GM12878 (cell line): ENCODE measurements at regions not wholly inside any gene's neighbourhood (a gene's known extent, or its start where the extent isn't known, plus 50 kb on each side); places are given as distances from the start of the nearest gene placed in this dataset.

Experiments
- ATAC-seq: fragments of 200-7000 bp; cut with Tn5 transposase; 3 replicates; pipeline ENCODE4 v1.9.1; 2020; ENCODE audit warnings: mild to moderate bottlenecking, moderate library complexity
- BruUV-seq: library from RNA; stranded (reverse); fragments of 400-500 nt; replicated peaks from 2 replicates; lab custom pipeline; 2021; lab: Mats Ljungman, UMichigan
- CTCF ChIA-PET: fragments of 300-600 bp; sonication (Branson Sonifier 250); formaldehyde crosslinking; extraction: SDS; loops from one replicate; lab custom pipeline; 2021; ENCODE audit warnings: inconsistent platforms; lab: Yijun Ruan, JAX
- POLR2A ChIA-PET: fragments of 350-600 bp; formaldehyde crosslinking; extraction: SDS; loops from one replicate; lab custom pipeline; 2021; ENCODE audit warnings: inconsistent platforms; lab: Charles Lee
- RAD21 ChIA-PET: fragments of 300-600 bp; sonication (Branson Sonifier 250); formaldehyde crosslinking; loops from one replicate; lab custom pipeline; 2023; ENCODE audit warnings: antibody characterized with exemption; ENCODE audit not compliant: unreplicated experiment; lab: Charles Lee
- SMC1A ChIA-PET: fragments of 300-600 bp; sonication (Branson Sonifier 250); formaldehyde crosslinking; loops from one replicate; lab custom pipeline; 2023; ENCODE audit not compliant: unreplicated experiment, uncharacterized antibody; lab: Charles Lee
- DNase-seq: peaks from one replicate; pipeline ENCODE4 v3.0.0-alpha.2; 2011; ENCODE audit warnings: low read depth, low spot score
- FAIRE-seq: peaks from 3 replicates; lab custom pipeline; 2011; peaks lifted over from hg19 to GRCh38; lab: Jason Lieb, UNC
- H2AFZ ChIP-seq: 2 replicates; pipeline ENCODE4 v1.6.0; 2011; ENCODE audit warnings: low read depth, low read length, control low read depth; ENCODE audit not compliant: control insufficient read depth
- H3K27ac ChIP-seq: 2 replicates; pipeline ENCODE4 v1.5.1; 2011; ENCODE audit warnings: control low read depth; ENCODE audit not compliant: control insufficient read depth, insufficient read depth
- H3K27me3 ChIP-seq, 2 experiments: replicated peaks in 1 of 2; 2 replicates each; pipeline versions ENCODE4 v1.6.0 to v1.6.1; 2011; ENCODE audit warnings: low read length in 1 of 2; ENCODE audit not compliant: control insufficient read depth in 2 of 2, insufficient read depth in 2 of 2
- H3K36me3 ChIP-seq, 2 experiments: 2 replicates each; pipeline ENCODE4 v1.5.1; 2011; ENCODE audit warnings: low read length in 1 of 2; ENCODE audit not compliant: control insufficient read depth in 2 of 2, insufficient read depth in 2 of 2
- H3K4me1 ChIP-seq: 2 replicates; pipeline ENCODE4 v1.6.1; 2011; ENCODE audit warnings: mild to moderate bottlenecking, low read length, moderate library complexity, mixed read lengths; ENCODE audit not compliant: control insufficient read depth, insufficient read depth
- H3K4me2 ChIP-seq: 2 replicates; pipeline ENCODE4 v1.6.0; 2011; ENCODE audit warnings: control low read depth; ENCODE audit not compliant: control insufficient read depth, insufficient read depth
- H3K4me3 ChIP-seq: fragments of 200-600 bp; sonication (generic); 2 replicates; pipeline ENCODE4 v1.5.1; 2016
- H3K79me2 ChIP-seq: 2 replicates; pipeline ENCODE4 v1.6.0; 2011; ENCODE audit warnings: low read length; ENCODE audit not compliant: control insufficient read depth, insufficient read depth
- H3K9ac ChIP-seq: 2 replicates; pipeline ENCODE4 v1.8.0; 2011; ENCODE audit warnings: low read length, control low read depth, mixed read lengths; ENCODE audit not compliant: control insufficient read depth, insufficient read depth
- H3K9me3 ChIP-seq: replicated peaks from 3 replicates; pipeline ENCODE4 v1.5.1; 2011; ENCODE audit warnings: mild to moderate bottlenecking, low read length; ENCODE audit not compliant: control insufficient read depth, insufficient read depth
- H4K20me1 ChIP-seq: 2 replicates; pipeline ENCODE4 v1.6.0; 2011; ENCODE audit not compliant: control insufficient read depth, insufficient read depth
- BRCA1 ChIP-seq: IDR thresholded peaks from 2 replicates; pipeline ENCODE4 v1.6.1; 2011; ENCODE audit warnings: low read depth, low read length, improper control_type of control experiment
- DPF2 ChIP-seq: fragments of 450-650 bp; IDR thresholded peaks from 2 replicates; pipeline ENCODE4 v1.6.1; 2017; ENCODE audit warnings: mild to moderate bottlenecking
- ESRRA ChIP-seq: IDR thresholded peaks from 2 replicates; pipeline ENCODE4 v1.6.1; 2012; ENCODE audit warnings: mild to moderate bottlenecking, low read length, improper control_type of control experiment
- KAT2A ChIP-seq: conservative IDR thresholded peaks from 2 replicates; pipeline ENCODE4 v1.6.1; 2011; ENCODE audit warnings: low read depth, low read length; ENCODE audit not compliant: control insufficient read depth
- NFYA ChIP-seq: IDR thresholded peaks from 2 replicates; pipeline ENCODE4 v1.6.1; 2011; ENCODE audit warnings: low read depth, mild to moderate bottlenecking, low read length, improper control_type of control experiment, borderline replicate concordance
- NRF1 ChIP-seq: conservative IDR thresholded peaks from 2 replicates; pipeline ENCODE4 v1.6.1; 2011; ENCODE audit warnings: mild to moderate bottlenecking, low read depth, low read length, improper control_type of control experiment
- RBBP5 ChIP-seq: fragments of 200-600 bp; sonication (generic); conservative IDR thresholded peaks from 2 replicates; pipeline ENCODE4 v1.6.1; 2016
- RELA ChIP-seq: fragments of 450-650 bp; IDR thresholded peaks from 2 replicates; pipeline ENCODE4 v1.8.0; 2014; ENCODE audit warnings: borderline replicate concordance; ENCODE audit not compliant: partially characterized antibody
- SMAD5 ChIP-seq: IDR thresholded peaks from 2 replicates; pipeline ENCODE4 v1.6.1; 2016; ENCODE audit warnings: antibody characterized with exemption, low read depth
- TAF1 ChIP-seq: IDR thresholded peaks from 2 replicates; pipeline ENCODE4 v1.6.1; 2011; ENCODE audit warnings: mild to moderate bottlenecking, low read depth, low read length, borderline replicate concordance
- TCF12 ChIP-seq: IDR thresholded peaks from 2 replicates; pipeline ENCODE4 v1.6.1; 2011; ENCODE audit warnings: low read depth, mild to moderate bottlenecking, low read length
- ZNF622 ChIP-seq: fragments of 450-650 bp; IDR thresholded peaks from 2 replicates; pipeline ENCODE4 v1.6.1; 2017; ENCODE audit warnings: mild to moderate bottlenecking, inconsistent platforms
- ZZZ3 ChIP-seq: IDR thresholded peaks from 2 replicates; pipeline ENCODE4 v1.6.1; 2011; ENCODE audit warnings: low read depth; ENCODE audit not compliant: control insufficient read depth, insufficient read length
- WGBS: methylation state at CpG from one replicate; pipeline ENCODE4 v1.1.6; 2016; ENCODE audit warnings: low lambda C conversion rate; ENCODE audit not compliant: insufficient replicate concordance, insufficient coverage; ENCODE audit errors: missing lambda C conversion rate; 5-methylcytosine and 5-hydroxymethylcytosine counted together
- in situ Hi-C: fragments of 300-500 bp; cut with MboI; formaldehyde crosslinking; loops from 9 replicates; pipeline ENCODE4 v1.14.3; 2018; ENCODE audit warnings: mixed read lengths
- intact Hi-C: fragments of 100-400 bp; cut with micrococcal nuclease; formaldehyde crosslinking; loops from one replicate; pipeline ENCODE4 v1.14.2; 2022; ENCODE audit not compliant: unreplicated experiment
- TF ChIP-seq, protein P1 (sequence below): IDR thresholded peaks from 2 replicates; pipeline ENCODE4 v1.6.1; 2012; ENCODE audit warnings: low read depth, low read length, improper control_type of control experiment
- TF ChIP-seq, protein P2 (sequence below): fragments of 150-350 bp; IDR thresholded peaks from 2 replicates; pipeline ENCODE4 v1.6.1; 2016; ENCODE audit warnings: low read depth, low read length
- TF ChIP-seq, protein P3 (sequence below): fragments of 450-650 bp; IDR thresholded peaks from 2 replicates; pipeline ENCODE4 v1.6.1; 2017; ENCODE audit warnings: low read depth, mild to moderate bottlenecking, moderate library complexity
- TF ChIP-seq, protein P4 (sequence below): IDR thresholded peaks from 2 replicates; pipeline ENCODE4 v1.6.1; 2011; ENCODE audit warnings: borderline replicate concordance, low read depth, mild to moderate bottlenecking, moderate library complexity, low read length; ENCODE audit not compliant: insufficient read depth, poor library complexity, severe bottlenecking

DNA sequence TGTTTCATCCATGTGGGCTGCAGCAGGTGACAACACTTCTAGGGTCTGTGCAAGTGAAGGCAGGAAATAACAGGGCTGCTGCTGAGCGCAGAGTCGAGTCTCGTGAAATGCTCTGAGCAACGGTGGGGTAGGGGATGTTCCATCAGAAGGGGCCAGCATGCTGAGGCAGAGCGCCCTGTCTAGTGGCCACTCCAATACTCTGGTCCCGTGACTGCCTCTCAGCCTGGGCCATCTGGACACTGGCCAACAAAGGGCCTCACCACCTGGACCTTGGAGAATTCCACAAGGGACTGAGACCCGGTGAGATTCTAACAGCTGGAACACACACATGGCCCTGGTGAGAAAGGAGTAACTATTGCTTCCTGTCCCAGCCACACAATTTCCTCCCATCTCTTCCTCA lies 375.7 kb downstream of the SHANK2 start:
- POLR2A ChIA-PET: no interaction called here
- TF ChIP-seq BRCA1: no peak
- TF ChIP-seq, protein P1, sequence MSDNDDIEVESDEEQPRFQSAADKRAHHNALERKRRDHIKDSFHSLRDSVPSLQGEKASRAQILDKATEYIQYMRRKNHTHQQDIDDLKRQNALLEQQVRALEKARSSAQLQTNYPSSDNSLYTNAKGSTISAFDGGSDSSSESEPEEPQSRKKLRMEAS: no peak
- TF ChIP-seq ESRRA: no peak
- TF ChIP-seq, protein P2, sequence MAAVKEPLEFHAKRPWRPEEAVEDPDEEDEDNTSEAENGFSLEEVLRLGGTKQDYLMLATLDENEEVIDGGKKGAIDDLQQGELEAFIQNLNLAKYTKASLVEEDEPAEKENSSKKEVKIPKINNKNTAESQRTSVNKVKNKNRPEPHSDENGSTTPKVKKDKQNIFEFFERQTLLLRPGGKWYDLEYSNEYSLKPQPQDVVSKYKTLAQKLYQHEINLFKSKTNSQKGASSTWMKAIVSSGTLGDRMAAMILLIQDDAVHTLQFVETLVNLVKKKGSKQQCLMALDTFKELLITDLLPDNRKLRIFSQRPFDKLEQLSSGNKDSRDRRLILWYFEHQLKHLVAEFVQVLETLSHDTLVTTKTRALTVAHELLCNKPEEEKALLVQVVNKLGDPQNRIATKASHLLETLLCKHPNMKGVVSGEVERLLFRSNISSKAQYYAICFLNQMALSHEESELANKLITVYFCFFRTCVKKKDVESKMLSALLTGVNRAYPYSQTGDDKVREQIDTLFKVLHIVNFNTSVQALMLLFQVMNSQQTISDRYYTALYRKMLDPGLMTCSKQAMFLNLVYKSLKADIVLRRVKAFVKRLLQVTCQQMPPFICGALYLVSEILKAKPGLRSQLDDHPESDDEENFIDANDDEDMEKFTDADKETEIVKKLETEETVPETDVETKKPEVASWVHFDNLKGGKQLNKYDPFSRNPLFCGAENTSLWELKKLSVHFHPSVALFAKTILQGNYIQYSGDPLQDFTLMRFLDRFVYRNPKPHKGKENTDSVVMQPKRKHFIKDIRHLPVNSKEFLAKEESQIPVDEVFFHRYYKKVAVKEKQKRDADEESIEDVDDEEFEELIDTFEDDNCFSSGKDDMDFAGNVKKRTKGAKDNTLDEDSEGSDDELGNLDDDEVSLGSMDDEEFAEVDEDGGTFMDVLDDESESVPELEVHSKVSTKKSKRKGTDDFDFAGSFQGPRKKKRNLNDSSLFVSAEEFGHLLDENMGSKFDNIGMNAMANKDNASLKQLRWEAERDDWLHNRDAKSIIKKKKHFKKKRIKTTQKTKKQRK: no peak
- TF ChIP-seq NFYA: no peak
- TF ChIP-seq NRF1: no peak
- no peak for TF ChIP-seq DPF2
- no peak for TF ChIP-seq KAT2A
- TF ChIP-seq TAF1: no peak
- TF ChIP-seq TCF12: no peak
- TF ChIP-seq ZNF622: no peak
- no peak for TF ChIP-seq RELA
- TF ChIP-seq, protein P3, sequence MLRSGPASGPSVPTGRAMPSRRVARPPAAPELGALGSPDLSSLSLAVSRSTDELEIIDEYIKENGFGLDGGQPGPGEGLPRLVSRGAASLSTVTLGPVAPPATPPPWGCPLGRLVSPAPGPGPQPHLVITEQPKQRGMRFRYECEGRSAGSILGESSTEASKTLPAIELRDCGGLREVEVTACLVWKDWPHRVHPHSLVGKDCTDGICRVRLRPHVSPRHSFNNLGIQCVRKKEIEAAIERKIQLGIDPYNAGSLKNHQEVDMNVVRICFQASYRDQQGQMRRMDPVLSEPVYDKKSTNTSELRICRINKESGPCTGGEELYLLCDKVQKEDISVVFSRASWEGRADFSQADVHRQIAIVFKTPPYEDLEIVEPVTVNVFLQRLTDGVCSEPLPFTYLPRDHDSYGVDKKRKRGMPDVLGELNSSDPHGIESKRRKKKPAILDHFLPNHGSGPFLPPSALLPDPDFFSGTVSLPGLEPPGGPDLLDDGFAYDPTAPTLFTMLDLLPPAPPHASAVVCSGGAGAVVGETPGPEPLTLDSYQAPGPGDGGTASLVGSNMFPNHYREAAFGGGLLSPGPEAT: no peak
- no peak for TF ChIP-seq ZZZ3
- no peak for TF ChIP-seq RBBP5
- TF ChIP-seq, protein P4, sequence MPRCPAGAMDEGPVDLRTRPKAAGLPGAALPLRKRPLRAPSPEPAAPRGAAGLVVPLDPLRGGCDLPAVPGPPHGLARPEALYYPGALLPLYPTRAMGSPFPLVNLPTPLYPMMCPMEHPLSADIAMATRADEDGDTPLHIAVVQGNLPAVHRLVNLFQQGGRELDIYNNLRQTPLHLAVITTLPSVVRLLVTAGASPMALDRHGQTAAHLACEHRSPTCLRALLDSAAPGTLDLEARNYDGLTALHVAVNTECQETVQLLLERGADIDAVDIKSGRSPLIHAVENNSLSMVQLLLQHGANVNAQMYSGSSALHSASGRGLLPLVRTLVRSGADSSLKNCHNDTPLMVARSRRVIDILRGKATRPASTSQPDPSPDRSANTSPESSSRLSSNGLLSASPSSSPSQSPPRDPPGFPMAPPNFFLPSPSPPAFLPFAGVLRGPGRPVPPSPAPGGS: no peak
- TF ChIP-seq SMAD5: no peak
- TF ChIP-seq, all 136 proteins: peak for 0
- FAIRE-seq: no peak

More for the DNA sequence above, 375.7 kb downstream of the SHANK2 start:
- no peak overlapping the region for H3K4me3 ChIP-seq
- in situ Hi-C loops: no loop called here
- 29% methylated on average over 7 of the region's 7 CpGs for WGBS
- no peaks in the 10 kb centered on the region for H3K79me2 ChIP-seq
- H3K9ac ChIP-seq: no peak overlapping the region
- DNase-seq (no peak), ATAC-seq (no peak)
- no peaks in the 10 kb centered on the region for H3K27me3 ChIP-seq
- no peak overlapping the region for H2AFZ ChIP-seq
- RAD21 ChIA-PET: no interaction called here
- no TSS peak for BruUV-seq
- intact Hi-C loops: no loop called here
- no peak overlapping the region for H3K4me2 ChIP-seq
- CTCF ChIA-PET: no interaction called here
- SMC1A ChIA-PET: no interaction called here
- H3K27ac ChIP-seq: no peak overlapping the region
- no peaks in the 10 kb centered on the region for H3K36me3 ChIP-seq
- H3K9me3 ChIP-seq: no peaks in the 10 kb centered on the region
- H4K20me1 ChIP-seq: no peaks in the 10 kb centered on the region
- H3K4me1 ChIP-seq: no peaks in the 10 kb centered on the region
